CD8-positive, alpha-beta memory T cell (primary cell): ENCODE measurements at regions not wholly inside any gene's neighbourhood (a gene's known extent, or its start where the extent isn't known, plus 50 kb on each side); places are given as distances from the start of the nearest gene placed in this dataset.

Source experiments
- CTCF ChIA-PET: fragments of 350-600 bp; sonication (Branson Sonifier 250); formaldehyde crosslinking; loops from one replicate; lab custom pipeline; 2021; ENCODE audit warnings: antibody characterized with exemption; lab: Charles Lee
- POLR2A ChIA-PET: fragments of 350-600 bp; sonication (Branson Sonifier 250); formaldehyde crosslinking; loops from one replicate; lab custom pipeline; 2021; ENCODE audit warnings: antibody characterized with exemption; lab: Charles Lee
- DNase-seq, 5 donors: peaks; one replicate each; pipeline versions ENCODE4 v3.0.0 to v3.0.0-alpha.2; 2020 to 2022; ENCODE audit warnings: mixed read lengths in 1 of 5
- H3K27ac ChIP-seq: one replicate; pipeline ENCODE4 v1.7.0; 2013; ENCODE audit warnings: low read depth, mild to moderate bottlenecking, low read length, moderate library complexity
- H3K27me3 ChIP-seq: 2 replicates; pipeline ENCODE4 v1.7.0; 2013; ENCODE audit warnings: low read length, mild to moderate bottlenecking; ENCODE audit not compliant: insufficient read depth, poor library complexity, severe bottlenecking
- H3K36me3 ChIP-seq: 2 replicates; pipeline ENCODE4 v1.7.0; 2013; ENCODE audit warnings: mild to moderate bottlenecking, low read length, moderate library complexity; ENCODE audit not compliant: insufficient read depth
- H3K4me1 ChIP-seq: 2 replicates; pipeline ENCODE4 v1.7.0; 2013; ENCODE audit warnings: mild to moderate bottlenecking, low read length, moderate library complexity; ENCODE audit not compliant: insufficient read depth
- H3K4me3 ChIP-seq: 2 replicates; pipeline ENCODE4 v1.7.0; 2013; ENCODE audit warnings: mild to moderate bottlenecking, low read length
- H3K9me3 ChIP-seq: 2 replicates; pipeline ENCODE4 v1.7.0; 2013; ENCODE audit warnings: mild to moderate bottlenecking, low read length
- H3K27ac Mint-ChIP-seq, 8 donors: one replicate each; pipeline ENCODE4 v1.8.0; 2020 to 2021; ENCODE audit warnings: mixed read lengths in 8 of 8, mild to moderate bottlenecking in 6 of 8, inconsistent platforms in 3 of 8, moderate library complexity in 3 of 8
- H3K27me3 Mint-ChIP-seq, 2 donors: one replicate each; pipeline ENCODE4 v1.8.0; 2020 to 2021; ENCODE audit warnings: mixed read lengths in 2 of 2, mild to moderate bottlenecking in 1 of 2, moderate library complexity in 1 of 2
- H3K36me3 Mint-ChIP-seq, 3 donors: one replicate each; pipeline ENCODE4 v1.8.0; 2020 to 2021; ENCODE audit warnings: mixed read lengths in 3 of 3, inconsistent platforms in 1 of 3, mild to moderate bottlenecking in 1 of 3
- H3K4me1 Mint-ChIP-seq, 3 donors: one replicate each; pipeline ENCODE4 v1.8.0; 2020 to 2021; ENCODE audit warnings: mixed read lengths in 3 of 3, inconsistent platforms in 1 of 3, mild to moderate bottlenecking in 1 of 3
- H3K4me3 Mint-ChIP-seq, 7 donors: one replicate each; pipeline ENCODE4 v1.8.0; 2020 to 2021; ENCODE audit warnings: mixed read lengths in 7 of 7, mild to moderate bottlenecking in 6 of 7, moderate library complexity in 4 of 7, inconsistent platforms in 2 of 7
- H3K9me3 Mint-ChIP-seq, 5 donors: one replicate each; pipeline ENCODE4 v1.8.0; 2020 to 2022; ENCODE audit warnings: mixed read lengths in 5 of 5, mild to moderate bottlenecking in 3 of 5, moderate library complexity in 2 of 5, inconsistent platforms in 1 of 5

DNA sequence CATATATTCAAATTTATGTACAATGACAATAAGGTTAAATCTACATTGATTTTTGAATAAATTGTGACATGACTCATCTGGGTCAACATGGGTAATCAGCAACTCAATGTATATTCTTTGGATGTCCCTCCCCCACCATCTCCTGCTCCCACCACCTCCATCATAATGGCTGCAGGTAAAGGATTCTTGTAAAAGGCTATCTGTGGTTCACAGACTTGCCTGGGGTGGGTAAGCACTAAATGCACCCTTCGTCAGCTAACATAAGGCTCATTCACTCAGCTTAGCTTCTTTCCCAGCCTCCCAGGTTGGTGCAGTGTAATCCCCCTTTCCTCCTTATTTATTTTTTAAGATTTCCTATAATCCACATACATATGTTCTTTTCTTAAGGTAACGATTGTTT lies 355.7 kb upstream of the DPYD start:
- no peaks in the 10 kb centered on the region for H3K4me1 Mint-ChIP-seq
- Histone ChIP-seq H3K36me3 (no peaks in the 10 kb centered on the region), H3K9me3 (no peaks in the 10 kb centered on the region), H3K4me1 (no peaks in the 10 kb centered on the region), H3K4me3 (no peak overlapping the region), H3K27ac (no peak overlapping the region), H3K27me3 (peaks cover 3% of the 10 kb centered on the region)
- ChIA-PET POLR2A (no interaction called here), CTCF (no interaction called here)
- H3K4me3 Mint-ChIP-seq: no peak overlapping the region
- peaks cover 0 to 8% of the 10 kb centered on the region in 2 donors for H3K27me3 Mint-ChIP-seq
- no peaks in the 10 kb centered on the region for H3K9me3 Mint-ChIP-seq
- peaks cover 0 to 5% (median 0%) of the 10 kb centered on the region in 3 donors for H3K36me3 Mint-ChIP-seq
- no peak for DNase-seq
- H3K27ac Mint-ChIP-seq: no peak overlapping the region

DNA sequence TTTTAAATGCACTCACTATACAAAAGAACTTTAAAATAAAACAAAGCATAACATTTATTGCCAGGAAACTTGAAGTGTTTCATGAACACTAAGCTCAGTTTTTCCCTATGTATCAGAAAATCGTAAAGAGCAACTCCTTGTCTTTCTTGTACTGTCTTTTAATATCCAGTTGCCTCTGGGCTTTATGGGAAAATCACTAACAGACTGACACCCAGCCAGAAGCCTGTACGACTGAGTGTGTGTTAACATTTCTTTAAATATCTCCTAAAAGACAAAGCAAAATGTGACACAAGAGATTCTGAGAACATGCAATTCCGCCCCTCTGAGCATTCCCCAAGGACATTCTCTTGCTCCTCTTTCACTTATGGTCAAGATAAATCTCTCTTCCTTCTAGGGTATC lies 347.5 kb upstream of the DPYD start:
- Histone ChIP-seq H3K9me3 (no peaks in the 10 kb centered on the region), H3K4me1 (no peaks in the 10 kb centered on the region), H3K36me3 (no peaks in the 10 kb centered on the region), H3K27me3 (no peaks in the 10 kb centered on the region), H3K27ac (no peak overlapping the region), H3K4me3 (no peak overlapping the region)
- H3K36me3 Mint-ChIP-seq: peaks cover 0 to 5% (median 0%) of the 10 kb centered on the region in 3 donors
- no peaks in the 10 kb centered on the region for H3K4me1 Mint-ChIP-seq
- H3K27me3 Mint-ChIP-seq: peaks cover 0 to 1% of the 10 kb centered on the region in 2 donors
- CTCF ChIA-PET: no interaction called here
- no peaks in the 10 kb centered on the region for H3K9me3 Mint-ChIP-seq
- DNase-seq: no peak
- POLR2A ChIA-PET: no interaction called here
- no peak overlapping the region for H3K27ac Mint-ChIP-seq
- no peak overlapping the region for H3K4me3 Mint-ChIP-seq

DNA sequence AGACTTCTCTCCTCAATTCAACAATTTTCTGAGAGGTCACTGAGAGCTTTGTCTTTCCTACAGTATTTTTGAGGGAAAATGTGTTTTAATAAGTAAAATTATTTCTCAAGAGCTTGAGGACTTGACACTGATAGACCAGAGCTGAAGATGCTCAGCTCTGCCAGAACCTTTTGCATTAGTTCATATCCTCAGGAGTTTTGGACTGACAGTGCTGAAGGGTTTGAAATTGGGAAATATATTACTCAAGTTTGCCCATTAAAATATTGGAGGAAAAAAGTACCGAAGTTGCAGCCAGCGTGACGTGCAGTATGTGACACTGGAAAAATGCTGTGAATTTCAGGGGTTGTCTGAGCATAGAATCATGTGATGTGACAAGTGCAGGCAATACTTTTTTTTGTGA lies 346.6 kb upstream of the DPYD start:
- ChIA-PET CTCF (no interaction called here), POLR2A (no interaction called here)
- no peak for DNase-seq
- Mint-ChIP-seq H3K4me1 (no peaks in the 10 kb centered on the region), H3K27me3 (no peaks in the 10 kb centered on the region), H3K27ac (no peak overlapping the region), H3K9me3 (no peaks in the 10 kb centered on the region), H3K4me3 (no peak overlapping the region), H3K36me3 (peaks cover 0 to 1% (median 0%) of the 10 kb centered on the region in 3 donors)
- Histone ChIP-seq H3K36me3 (no peaks in the 10 kb centered on the region), H3K4me1 (no peaks in the 10 kb centered on the region), H3K4me3 (no peak overlapping the region), H3K9me3 (no peaks in the 10 kb centered on the region), H3K27me3 (no peaks in the 10 kb centered on the region), H3K27ac (no peak overlapping the region)

DNA sequence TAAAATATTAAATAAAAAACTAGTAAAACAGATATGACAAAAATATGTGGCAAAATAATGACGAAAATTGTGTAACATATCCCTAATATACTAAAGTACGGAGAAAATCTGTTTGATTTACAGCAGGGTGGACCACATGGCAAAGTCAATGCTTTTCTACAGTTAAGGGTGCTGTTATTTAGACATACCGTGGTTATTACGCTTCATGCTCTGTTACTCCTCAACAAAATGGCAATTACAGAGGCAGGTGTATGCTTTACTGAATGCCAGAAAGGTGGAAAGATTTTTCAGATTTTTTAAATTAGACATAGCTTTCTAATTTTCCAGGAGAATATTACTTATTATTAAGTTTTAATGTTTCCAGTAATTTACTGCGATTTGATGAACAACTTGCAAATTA lies 343.9 kb upstream of the DPYD start:
- CTCF ChIA-PET: no interaction called here
- no peak overlapping the region for H3K27ac Mint-ChIP-seq
- DNase-seq: no peak

DNA sequence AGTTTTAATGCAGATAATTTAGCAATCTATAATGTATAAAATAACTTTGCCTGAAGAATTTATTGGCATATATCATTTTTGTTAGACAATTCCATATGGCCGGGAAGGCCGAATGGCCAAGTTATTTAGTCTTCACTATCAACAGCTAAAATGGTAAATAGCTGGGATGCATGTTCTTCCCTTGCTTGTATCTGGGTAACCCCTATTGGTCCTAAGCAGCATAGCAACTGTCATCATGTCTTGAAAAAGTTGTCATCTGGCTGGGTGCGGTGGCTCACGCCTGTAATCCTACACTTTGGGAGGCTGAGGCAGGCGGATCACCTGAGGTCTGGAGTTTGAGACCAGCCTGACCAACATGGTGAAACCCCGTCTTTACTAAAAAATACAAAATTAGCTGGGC lies 340.0 kb upstream of the DPYD start:
- Mint-ChIP-seq H3K9me3 (peaks cover 0 to 3% (median 0%) of the 10 kb centered on the region in 5 donors), H3K36me3 (peaks cover 0 to 4% (median 1%) of the 10 kb centered on the region in 3 donors), H3K4me3 (no peak overlapping the region), H3K4me1 (no peaks in the 10 kb centered on the region), H3K27ac (no peak overlapping the region), H3K27me3 (no peaks in the 10 kb centered on the region)
- CTCF ChIA-PET: no interaction called here
- POLR2A ChIA-PET: no interaction called here
- H3K4me3 ChIP-seq: no peak overlapping the region
- H3K27ac ChIP-seq: no peak overlapping the region
- no peaks in the 10 kb centered on the region for H3K9me3 ChIP-seq
- DNase-seq: no peak
- no peaks in the 10 kb centered on the region for H3K36me3 ChIP-seq
- no peaks in the 10 kb centered on the region for H3K4me1 ChIP-seq
- H3K27me3 ChIP-seq: no peaks in the 10 kb centered on the region

More for the DNA sequence above, 343.9 kb upstream of the DPYD start:
- POLR2A ChIA-PET: no interaction called here
- H3K36me3 Mint-ChIP-seq: no peaks in the 10 kb centered on the region
- Histone ChIP-seq H3K27ac (no peak overlapping the region), H3K4me1 (no peaks in the 10 kb centered on the region), H3K27me3 (no peaks in the 10 kb centered on the region), H3K9me3 (no peaks in the 10 kb centered on the region), H3K36me3 (no peaks in the 10 kb centered on the region), H3K4me3 (no peak overlapping the region)
- no peaks in the 10 kb centered on the region for H3K27me3 Mint-ChIP-seq
- no peak overlapping the region for H3K4me3 Mint-ChIP-seq
- H3K9me3 Mint-ChIP-seq: no peaks in the 10 kb centered on the region
- no peaks in the 10 kb centered on the region for H3K4me1 Mint-ChIP-seq

DNA sequence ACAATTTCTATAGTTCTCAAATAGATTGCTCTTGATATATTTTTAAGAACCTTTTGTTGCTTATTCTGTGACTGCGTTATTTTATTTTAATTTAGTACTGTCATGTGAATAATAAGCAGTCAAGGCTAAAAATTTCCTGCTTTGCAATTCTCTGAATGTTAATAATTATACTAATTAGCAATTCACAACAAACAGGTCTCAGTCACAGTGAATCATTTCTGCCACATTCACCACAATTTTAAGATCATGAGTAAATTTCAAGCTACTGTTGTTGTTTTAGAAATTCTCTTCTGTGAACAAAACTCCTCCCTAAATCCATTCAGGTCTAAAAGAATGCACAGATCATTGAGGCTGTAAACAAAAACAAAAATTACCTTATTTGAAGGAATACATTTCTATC lies 339.6 kb upstream of the DPYD start:
- no peak overlapping the region for H3K4me3 ChIP-seq
- Mint-ChIP-seq H3K27me3 (no peaks in the 10 kb centered on the region), H3K4me1 (no peaks in the 10 kb centered on the region), H3K27ac (no peak overlapping the region), H3K4me3 (no peak overlapping the region), H3K9me3 (peaks cover 0 to 3% (median 0%) of the 10 kb centered on the region in 5 donors), H3K36me3 (peaks cover 0 to 4% (median 1%) of the 10 kb centered on the region in 3 donors)
- H3K36me3 ChIP-seq: no peaks in the 10 kb centered on the region
- CTCF ChIA-PET: no interaction called here
- H3K4me1 ChIP-seq: no peaks in the 10 kb centered on the region
- no peaks in the 10 kb centered on the region for H3K27me3 ChIP-seq
- no peaks in the 10 kb centered on the region for H3K9me3 ChIP-seq
- DNase-seq: no peak
- POLR2A ChIA-PET: no interaction called here
- H3K27ac ChIP-seq: no peak overlapping the region

DNA sequence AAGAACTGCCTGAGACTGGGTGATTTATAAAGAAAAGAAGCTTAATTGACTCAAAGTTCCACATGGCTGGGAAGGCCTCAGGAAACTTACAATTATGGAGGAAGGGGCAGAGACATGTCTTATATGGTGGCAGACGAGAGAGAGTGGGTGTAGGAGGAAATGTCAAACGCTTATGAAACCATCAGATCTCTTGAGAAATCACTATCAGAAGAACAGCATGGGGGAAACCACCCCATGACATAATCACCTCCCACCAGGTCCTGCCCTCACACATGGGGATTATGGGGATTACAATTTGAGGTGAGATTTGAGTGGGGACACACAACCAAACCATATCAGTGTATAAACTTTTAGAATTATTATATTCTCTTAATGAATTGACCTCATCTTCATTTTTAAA lies 335.9 kb upstream of the DPYD start:
- Histone ChIP-seq H3K4me3 (no peak overlapping the region), H3K27ac (no peak overlapping the region), H3K9me3 (no peaks in the 10 kb centered on the region), H3K27me3 (no peaks in the 10 kb centered on the region), H3K36me3 (no peaks in the 10 kb centered on the region), H3K4me1 (no peaks in the 10 kb centered on the region)
- no peak for DNase-seq
- POLR2A ChIA-PET: no interaction called here
- no peaks in the 10 kb centered on the region for H3K27me3 Mint-ChIP-seq
- CTCF ChIA-PET: no interaction called here
- peaks cover 0 to 3% (median 0%) of the 10 kb centered on the region in 5 donors for H3K9me3 Mint-ChIP-seq
- H3K27ac Mint-ChIP-seq: no peak overlapping the region
- no peaks in the 10 kb centered on the region for H3K4me1 Mint-ChIP-seq
- peaks cover 0 to 10% (median 1%) of the 10 kb centered on the region in 3 donors for H3K36me3 Mint-ChIP-seq
- H3K4me3 Mint-ChIP-seq: no peak overlapping the region

DNA sequence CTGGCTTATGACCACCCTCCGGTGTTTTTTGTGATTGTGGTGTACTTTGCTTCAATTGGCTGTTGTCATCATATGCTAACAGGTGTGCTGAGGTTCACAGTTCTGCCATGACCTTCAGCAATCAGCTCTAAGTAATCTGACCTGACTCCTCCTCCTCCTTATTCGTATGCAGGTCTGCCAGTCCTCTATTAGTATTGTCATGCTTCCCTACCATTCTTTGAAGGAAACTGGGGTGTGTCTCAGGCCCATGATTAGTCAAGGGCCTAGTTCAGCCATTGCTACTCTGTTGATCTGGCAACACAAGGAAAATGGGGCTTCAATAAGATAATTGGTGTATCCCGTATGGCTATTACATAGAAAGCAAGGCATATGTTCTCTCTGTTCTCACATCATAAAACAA lies 332.3 kb upstream of the DPYD start:
- H3K4me3 Mint-ChIP-seq: no peak overlapping the region
- Histone ChIP-seq H3K9me3 (no peaks in the 10 kb centered on the region), H3K4me3 (no peak overlapping the region), H3K27me3 (no peaks in the 10 kb centered on the region), H3K4me1 (no peaks in the 10 kb centered on the region), H3K36me3 (no peaks in the 10 kb centered on the region), H3K27ac (no peak overlapping the region)
- no peaks in the 10 kb centered on the region for H3K4me1 Mint-ChIP-seq
- ChIA-PET POLR2A (no interaction called here), CTCF (no interaction called here)
- H3K36me3 Mint-ChIP-seq: peaks cover 0 to 13% (median 1%) of the 10 kb centered on the region in 3 donors
- DNase-seq: no peak
- no peaks in the 10 kb centered on the region for H3K27me3 Mint-ChIP-seq
- peak overlapping the region in 1 of 8 donors; percentile 43 for H3K27ac Mint-ChIP-seq
- peaks cover 3 to 8% (median 6%) of the 10 kb centered on the region in 5 donors for H3K9me3 Mint-ChIP-seq

DNA sequence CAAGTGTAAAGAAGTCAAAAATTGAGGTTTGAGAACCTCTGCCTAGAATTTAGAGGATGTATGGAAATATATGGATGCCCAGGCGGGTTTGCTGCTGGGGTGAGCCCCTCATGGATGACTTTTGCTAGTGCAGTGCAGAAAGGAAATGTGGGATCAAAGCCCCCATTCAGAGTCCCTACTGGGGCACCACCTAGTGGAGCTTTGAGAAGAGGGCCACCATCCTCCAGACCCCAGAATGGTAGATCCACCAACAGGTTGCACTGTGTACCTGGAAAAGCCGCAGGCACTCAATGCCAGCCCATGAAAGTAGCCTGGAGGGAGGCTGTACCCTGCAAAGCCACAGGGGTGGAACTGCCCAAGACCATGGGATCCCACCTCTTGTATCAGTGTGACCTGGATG lies 330.7 kb upstream of the DPYD start:
- H3K27ac ChIP-seq: no peak overlapping the region

More for the DNA sequence above, 330.7 kb upstream of the DPYD start:
- no peak overlapping the region for H3K27ac Mint-ChIP-seq
- Histone ChIP-seq H3K27me3 (no peaks in the 10 kb centered on the region), H3K4me3 (no peak overlapping the region), H3K9me3 (no peaks in the 10 kb centered on the region), H3K4me1 (no peaks in the 10 kb centered on the region), H3K36me3 (no peaks in the 10 kb centered on the region)
- no peak overlapping the region for H3K4me3 Mint-ChIP-seq
- DNase-seq: no peak
- CTCF ChIA-PET: no interaction called here
- POLR2A ChIA-PET: no interaction called here
- H3K4me1 Mint-ChIP-seq: no peaks in the 10 kb centered on the region
- no peaks in the 10 kb centered on the region for H3K27me3 Mint-ChIP-seq
- H3K36me3 Mint-ChIP-seq: peaks cover 0 to 12% (median 0%) of the 10 kb centered on the region in 3 donors
- H3K9me3 Mint-ChIP-seq: peaks cover 4 to 7% (median 5%) of the 10 kb centered on the region in 5 donors
